GM23338 (cell line): ENCODE measurements at regions not wholly inside any gene's neighbourhood (a gene's known extent, or its start where the extent isn't known, plus 50 kb on each side); places are given as distances from the start of the nearest gene placed in this dataset.

ENCODE experiments used
- ATAC-seq: fragments of 200-7000 bp; cut with Tn5 transposase; 3 replicates; pipeline ENCODE4 v1.9.1; 2020
- DNase-seq: peaks from one replicate; pipeline ENCODE4 v3.0.0-alpha.2; 2015; ENCODE audit warnings: low spot score
- H2AFZ ChIP-seq: fragments of 200-600 bp; sonication (generic); 2 replicates; pipeline ENCODE4 v1.8.0; 2016; ENCODE audit warnings: antibody characterized with exemption, mild to moderate bottlenecking, moderate library complexity
- H3F3A ChIP-seq: fragments of 200-600 bp; sonication (generic); replicated peaks from 2 replicates; pipeline ENCODE4 v1.8.0; 2017; ENCODE audit warnings: antibody characterized with exemption, mixed run types, low read depth
- H3K27ac ChIP-seq: fragments of 200-600 bp; sonication (generic); 2 replicates; pipeline ENCODE4 v1.6.1; 2016; ENCODE audit warnings: low read depth
- H3K27me3 ChIP-seq: fragments of 200-600 bp; sonication (generic); 2 replicates; pipeline ENCODE4 v1.8.0; 2016; ENCODE audit warnings: mild to moderate bottlenecking, mixed run types, moderate library complexity; ENCODE audit not compliant: insufficient read depth
- H3K36me3 ChIP-seq: fragments of 200-600 bp; sonication (generic); 2 replicates; pipeline ENCODE4 v1.8.0; 2016; ENCODE audit warnings: mild to moderate bottlenecking; ENCODE audit not compliant: insufficient read depth
- H3K4me1 ChIP-seq: fragments of 200-600 bp; sonication (generic); 2 replicates; pipeline ENCODE4 v1.8.0; 2016; ENCODE audit warnings: mild to moderate bottlenecking, moderate library complexity; ENCODE audit not compliant: insufficient read depth
- H3K4me2 ChIP-seq: fragments of 200-600 bp; sonication (generic); 2 replicates; pipeline ENCODE4 v1.7.1; 2017; ENCODE audit warnings: mixed run types
- H3K4me3 ChIP-seq: fragments of 200-600 bp; sonication (generic); 2 replicates; pipeline ENCODE4 v1.6.1; 2016; ENCODE audit warnings: mixed run types
- H3K79me2 ChIP-seq: fragments of 200-600 bp; sonication (generic); replicated peaks from 2 replicates; pipeline ENCODE4 v1.8.0; 2017; ENCODE audit warnings: mild to moderate bottlenecking; ENCODE audit not compliant: insufficient read depth
- H3K9me2 ChIP-seq: fragments of 200-600 bp; sonication (generic); 2 replicates; pipeline ENCODE4 v1.8.0; 2017; ENCODE audit not compliant: insufficient read depth
- H4K20me1 ChIP-seq: fragments of 200-600 bp; sonication (generic); replicated peaks from 2 replicates; pipeline ENCODE4 v1.8.0; 2017; ENCODE audit warnings: mild to moderate bottlenecking; ENCODE audit not compliant: insufficient read depth
- H3K27ac Mint-ChIP-seq: 2 replicates; pipeline ENCODE4 v1.8.0; 2020; ENCODE audit warnings: inconsistent platforms, mild to moderate bottlenecking, moderate library complexity, mixed read lengths
- H3K27me3 Mint-ChIP-seq: 3 replicates; pipeline ENCODE4 v1.8.0; 2022; ENCODE audit warnings: low read depth, mild to moderate bottlenecking, moderate library complexity, mixed read lengths, inconsistent platforms; ENCODE audit not compliant: insufficient read depth, poor library complexity
- H3K36me3 Mint-ChIP-seq: 3 replicates; pipeline ENCODE4 v1.8.0; 2021; ENCODE audit warnings: low read depth, mild to moderate bottlenecking, inconsistent platforms, moderate library complexity, mixed read lengths
- H3K4me1 Mint-ChIP-seq: 3 replicates; pipeline ENCODE4 v1.8.0; 2020; ENCODE audit warnings: mild to moderate bottlenecking, inconsistent platforms, mixed read lengths
- H3K4me3 Mint-ChIP-seq: 3 replicates; pipeline ENCODE4 v1.8.0; 2021; ENCODE audit warnings: moderate library complexity, mild to moderate bottlenecking, inconsistent platforms, mixed read lengths
- H3K9me3 Mint-ChIP-seq: 3 replicates; pipeline ENCODE4 v1.8.0; 2020; ENCODE audit warnings: moderate library complexity, mild to moderate bottlenecking, inconsistent platforms, mixed read lengths
- CREB1 ChIP-seq: fragments of 250-450 bp; sonication (Bioruptor Pico); IDR thresholded peaks from 2 replicates; pipeline ENCODE4 v1.5.0; 2020; ENCODE audit warnings: low read depth, mild to moderate bottlenecking, moderate library complexity
- CTCF ChIP-seq, 2 experiments: fragments of 200-600 bp in 1 of 2; sonication (generic) in 1 of 2; conservative IDR thresholded peaks; 2 replicates each; pipeline versions ENCODE4 v1.5.1 to v1.6.1; 2016 to 2017; ENCODE audit warnings: antibody characterized with exemption in 2 of 2, low read depth in 2 of 2, mild to moderate bottlenecking in 2 of 2, moderate library complexity in 1 of 2
- ETS1 ChIP-seq: IDR thresholded peaks from 2 replicates; pipeline ENCODE4 v1.6.1; 2016; ENCODE audit warnings: antibody characterized with exemption
- EZH2 ChIP-seq: fragments of 200-600 bp; sonication (generic); IDR thresholded peaks from one replicate; pipeline ENCODE4 v1.8.0; 2017; ENCODE audit warnings: antibody characterized with exemption, mild to moderate bottlenecking, low read depth; ENCODE audit not compliant: unreplicated experiment
- EZH2phosphoT487 ChIP-seq: fragments of 200-600 bp; sonication (generic); IDR thresholded peaks from one replicate; pipeline ENCODE4 v1.8.1; 2018; ENCODE audit warnings: antibody characterized with exemption; ENCODE audit not compliant: unreplicated experiment
- JUNB ChIP-seq: IDR thresholded peaks from one replicate; pipeline ENCODE4 v1.6.1; 2016; ENCODE audit warnings: antibody characterized with exemption; ENCODE audit not compliant: unreplicated experiment
- NANOG ChIP-seq: IDR thresholded peaks from 2 replicates; pipeline ENCODE4 v1.6.1; 2016; ENCODE audit warnings: antibody characterized with exemption, borderline replicate concordance
- POLR2AphosphoS5 ChIP-seq: IDR thresholded peaks from 2 replicates; pipeline ENCODE4 v1.6.1; 2016; ENCODE audit warnings: antibody characterized with exemption, low read depth
- REST ChIP-seq: IDR thresholded peaks from one replicate; pipeline ENCODE4 v1.6.1; 2018; ENCODE audit warnings: antibody characterized with exemption; ENCODE audit not compliant: unreplicated experiment
- STAT1 ChIP-seq: IDR thresholded peaks from one replicate; pipeline ENCODE4 v1.6.1; 2016; ENCODE audit warnings: antibody characterized with exemption; ENCODE audit not compliant: unreplicated experiment
- ZNF114 ChIP-seq: fragments of 250-450 bp; sonication (Bioruptor Pico); IDR thresholded peaks from 2 replicates; pipeline ENCODE4 v1.5.0; 2020; ENCODE audit warnings: mild to moderate bottlenecking, moderate library complexity
- ZNF331 ChIP-seq: fragments of 250-450 bp; sonication (Bioruptor Pico); IDR thresholded peaks from 2 replicates; pipeline ENCODE4 v1.5.0; 2020; ENCODE audit warnings: low read depth, mild to moderate bottlenecking, moderate library complexity
- ZNF462 ChIP-seq: fragments of 250-450 bp; sonication (Bioruptor Pico); IDR thresholded peaks from 2 replicates; pipeline ENCODE4 v1.5.0; 2020; ENCODE audit warnings: mild to moderate bottlenecking, moderate library complexity

GRCh38 chr5:98258939-98259338, 514.5 kb upstream of the RGMB start:
- no peaks in the 10 kb centered on the region for H3K79me2 ChIP-seq
- H3F3A ChIP-seq, result no peaks in the 10 kb centered on the region
- no peak for ATAC-seq
- Mint-ChIP-seq H3K9me3 (no peaks in the 10 kb centered on the region), H3K4me1 (peaks cover 10% of the 10 kb centered on the region; the same call in 2 of the 3 replicates), H3K4me3 (no peak overlapping the region), H3K27me3 (no peaks in the 10 kb centered on the region), H3K27ac (no peak overlapping the region), H3K36me3 (no peaks in the 10 kb centered on the region)
- no peak overlapping the region for H2AFZ ChIP-seq
- no peak overlapping the region for H3K4me2 ChIP-seq
- TF ChIP-seq REST (no peak), ZNF462 (no peak), NANOG (no peak), CTCF (conservative IDR thresholded peaks at IDR 0.05; ENCODE audit: low read depth in 2 of 2) (no peak), CREB1 (no peak), ZNF331 (CRISPR knock-in tag) (no peak), ZNF114 (CRISPR knock-in tag) (no peak), POLR2AphosphoS5 (no peak), EZH2 (no peak), EZH2phosphoT487 (no peak), JUNB (no peak), ETS1 (no peak), STAT1 (no peak)
- H3K27ac ChIP-seq, result no peak overlapping the region
- no peaks in the 10 kb centered on the region for H3K36me3 ChIP-seq
- H3K4me1 ChIP-seq, result peaks cover 19% of the 10 kb centered on the region
- H3K9me2 ChIP-seq, result no peaks in the 10 kb centered on the region
- H3K4me3 ChIP-seq, result no peak overlapping the region
- no peaks in the 10 kb centered on the region for H4K20me1 ChIP-seq
- H3K27me3 ChIP-seq, result no peaks in the 10 kb centered on the region
- no peak for DNase-seq
